HepG2 (cell line): ENCODE measurements at regions not wholly inside any gene's neighbourhood (a gene's known extent, or its start where the extent isn't known, plus 50 kb on each side); places are given as distances from the start of the nearest gene placed in this dataset.

Source experiments
- ARID2 ChIP-seq: sonication (generic); formaldehyde crosslinking; IDR thresholded peaks from 2 replicates; pipeline ENCODE4 v1.8.1; 2022; ENCODE audit warnings: mild to moderate bottlenecking, missing genetic modification reagents, borderline replicate concordance
- ETS1 ChIP-seq: sonication (generic); formaldehyde crosslinking; IDR thresholded peaks from 2 replicates; pipeline ENCODE4 v1.4.0; 2020; ENCODE audit warnings: missing genetic modification reagents
- HNRNPUL1 ChIP-seq: fragments of 200-400 bp; formaldehyde crosslinking; IDR thresholded peaks from 2 replicates; pipeline ENCODE4 v1.6.1; 2017; ENCODE audit warnings: low read depth, mild to moderate bottlenecking, low read length, moderate library complexity
- PATZ1 ChIP-seq: sonication (generic); formaldehyde crosslinking; IDR thresholded peaks from 2 replicates; pipeline ENCODE4 v1.4.0; 2020; ENCODE audit warnings: missing genetic modification reagents
- PHF21A ChIP-seq: sonication (generic); formaldehyde crosslinking; IDR thresholded peaks from 2 replicates; pipeline ENCODE4 v1.5.0; 2020; ENCODE audit warnings: mild to moderate bottlenecking, missing genetic modification reagents
- PPARG ChIP-seq: conservative IDR thresholded peaks from 2 replicates; pipeline ENCODE4 v1.6.1; 2016; ENCODE audit warnings: missing biosample characterization, missing genetic modification reagents
- RELA ChIP-seq: sonication (generic); formaldehyde crosslinking; IDR thresholded peaks from 2 replicates; pipeline ENCODE4 v1.4.0; 2020; ENCODE audit warnings: missing genetic modification reagents
- RFX3 ChIP-seq: IDR thresholded peaks from 2 replicates; pipeline ENCODE4 v1.6.1; 2016; ENCODE audit warnings: missing biosample characterization, missing genetic modification reagents
- RORA ChIP-seq: sonication (generic); formaldehyde crosslinking; IDR thresholded peaks from 2 replicates; pipeline ENCODE4 v1.5.0; 2020; ENCODE audit warnings: mild to moderate bottlenecking, missing genetic modification reagents, moderate library complexity
- SKI ChIP-seq: fragments of 450-650 bp; IDR thresholded peaks from one replicate; pipeline ENCODE4 v1.6.1; 2018; ENCODE audit warnings: mild to moderate bottlenecking; ENCODE audit not compliant: partially characterized antibody
- SMARCE1 ChIP-seq: fragments of 450-650 bp; IDR thresholded peaks from 2 replicates; pipeline ENCODE4 v1.6.1; 2017; ENCODE audit warnings: borderline replicate concordance
- TSC22D2 ChIP-seq: sonication (generic); formaldehyde crosslinking; IDR thresholded peaks from 2 replicates; pipeline ENCODE4 v1.5.1; 2020; ENCODE audit warnings: missing genetic modification reagents, mild to moderate bottlenecking, borderline replicate concordance
- ZBTB43 ChIP-seq: sonication (generic); formaldehyde crosslinking; conservative IDR thresholded peaks from 2 replicates; pipeline ENCODE4 v1.4.0; 2020; ENCODE audit warnings: missing genetic modification reagents
- ZFP62 ChIP-seq: sonication (generic); formaldehyde crosslinking; IDR thresholded peaks from 2 replicates; pipeline ENCODE4 v1.4.0; 2020; ENCODE audit warnings: missing genetic modification reagents
- ZNF446 ChIP-seq: sonication (generic); formaldehyde crosslinking; IDR thresholded peaks from 2 replicates; pipeline ENCODE4 v1.5.0; 2020; ENCODE audit warnings: mild to moderate bottlenecking, missing genetic modification reagents
- ZNF451 ChIP-seq: sonication (generic); formaldehyde crosslinking; IDR thresholded peaks from 2 replicates; pipeline ENCODE4 v1.5.0; 2020; ENCODE audit warnings: mild to moderate bottlenecking, missing genetic modification reagents
- ZSCAN31 ChIP-seq: sonication (generic); formaldehyde crosslinking; IDR thresholded peaks from 2 replicates; pipeline ENCODE4 v1.5.0; 2020; ENCODE audit warnings: low read depth, mild to moderate bottlenecking, missing genetic modification reagents
- TF ChIP-seq, protein P1 (sequence below): sonication (generic); formaldehyde crosslinking; IDR thresholded peaks from 2 replicates; pipeline ENCODE4 v1.4.0; 2020; ENCODE audit warnings: mild to moderate bottlenecking, missing genetic modification reagents
- TF ChIP-seq, protein P2 (sequence below): sonication (generic); formaldehyde crosslinking; conservative IDR thresholded peaks from 2 replicates; pipeline ENCODE4 v1.4.0; 2020; ENCODE audit warnings: missing genetic modification reagents
- TF ChIP-seq, protein P3 (sequence below): sonication (generic); formaldehyde crosslinking; IDR thresholded peaks from 2 replicates; pipeline ENCODE4 v1.4.0; 2020; ENCODE audit warnings: missing genetic modification reagents

DNA sequence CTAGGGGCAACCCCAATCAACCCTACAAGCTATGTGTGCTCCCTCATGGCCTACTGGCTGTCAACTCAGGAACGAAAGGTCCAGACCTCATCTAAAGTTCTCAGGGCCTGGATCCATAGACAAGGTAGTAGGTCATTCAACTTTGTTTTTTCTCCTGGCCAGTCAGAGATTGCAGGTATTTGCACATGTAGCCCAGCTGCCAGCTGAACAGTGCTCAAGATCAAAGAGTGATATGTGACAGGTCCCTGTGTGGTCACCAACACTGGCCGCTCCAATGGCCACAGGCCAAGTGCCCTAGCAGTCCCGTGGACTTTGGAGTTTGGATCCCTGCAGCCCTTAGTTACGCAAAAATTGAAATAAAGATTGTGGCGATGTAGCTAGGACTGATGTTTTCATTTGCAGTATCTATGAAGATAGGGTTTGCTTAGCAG, 60.6 kb upstream of the ATXN1 start (continued):
- TF ChIP-seq PATZ1 (CRISPR knock-in tag) (peak; percentile 80), TSC22D2 (CRISPR knock-in tag) (peak; percentile 80; the same call in 1 of the 2 replicates), ZFP62 (CRISPR knock-in tag) (no peak), RELA (CRISPR knock-in tag) (no peak; the same call in 1 of the 2 replicates), PHF21A (CRISPR knock-in tag) (peak; percentile 99), HNRNPUL1 (no peak), PPARG (CRISPR knock-in tag) (peak; percentile 93), ZSCAN31 (CRISPR knock-in tag) (peak; percentile 72; the same call in 1 of the 2 replicates), ETS1 (CRISPR knock-in tag) (no peak), ZNF451 (CRISPR knock-in tag) (peak; percentile 82), ZBTB43 (CRISPR knock-in tag) (peak; percentile 97), ZNF446 (CRISPR knock-in tag) (0 out of 2 replicates have a peak, but pooled peaks have one; percentile 33), RORA (CRISPR knock-in tag) (0 out of 2 replicates have a peak, but pooled peaks have one; percentile 45), SKI (peak; percentile 96), RFX3 (CRISPR knock-in tag) (peak; percentile 50), SMARCE1 (no peak), ARID2 (CRISPR knock-in tag) (peak; percentile 50; the same call in 1 of the 2 replicates)
- TF ChIP-seq, protein P1, sequence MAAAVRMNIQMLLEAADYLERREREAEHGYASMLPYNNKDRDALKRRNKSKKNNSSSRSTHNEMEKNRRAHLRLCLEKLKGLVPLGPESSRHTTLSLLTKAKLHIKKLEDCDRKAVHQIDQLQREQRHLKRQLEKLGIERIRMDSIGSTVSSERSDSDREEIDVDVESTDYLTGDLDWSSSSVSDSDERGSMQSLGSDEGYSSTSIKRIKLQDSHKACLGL (CRISPR knock-in tag) = 0 out of 2 replicates have a peak, but pooled peaks have one; percentile 47
- TF ChIP-seq, protein P2, sequence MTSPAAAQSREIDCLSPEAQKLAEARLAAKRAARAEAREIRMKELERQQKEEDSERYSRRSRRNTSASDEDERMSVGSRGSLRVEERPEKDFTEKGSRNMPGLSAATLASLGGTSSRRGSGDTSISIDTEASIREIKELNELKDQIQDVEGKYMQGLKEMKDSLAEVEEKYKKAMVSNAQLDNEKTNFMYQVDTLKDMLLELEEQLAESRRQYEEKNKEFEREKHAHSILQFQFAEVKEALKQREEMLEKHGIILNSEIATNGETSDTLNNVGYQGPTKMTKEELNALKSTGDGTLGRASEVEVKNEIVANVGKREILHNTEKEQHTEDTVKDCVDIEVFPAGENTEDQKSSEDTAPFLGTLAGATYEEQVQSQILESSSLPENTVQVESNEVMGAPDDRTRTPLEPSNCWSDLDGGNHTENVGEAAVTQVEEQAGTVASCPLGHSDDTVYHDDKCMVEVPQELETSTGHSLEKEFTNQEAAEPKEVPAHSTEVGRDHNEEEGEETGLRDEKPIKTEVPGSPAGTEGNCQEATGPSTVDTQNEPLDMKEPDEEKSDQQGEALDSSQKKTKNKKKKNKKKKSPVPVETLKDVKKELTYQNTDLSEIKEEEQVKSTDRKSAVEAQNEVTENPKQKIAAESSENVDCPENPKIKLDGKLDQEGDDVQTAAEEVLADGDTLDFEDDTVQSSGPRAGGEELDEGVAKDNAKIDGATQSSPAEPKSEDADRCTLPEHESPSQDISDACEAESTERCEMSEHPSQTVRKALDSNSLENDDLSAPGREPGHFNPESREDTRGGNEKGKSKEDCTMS = peak; percentile 55; the same call in 1 of the 2 replicates
- TF ChIP-seq, protein P3, sequence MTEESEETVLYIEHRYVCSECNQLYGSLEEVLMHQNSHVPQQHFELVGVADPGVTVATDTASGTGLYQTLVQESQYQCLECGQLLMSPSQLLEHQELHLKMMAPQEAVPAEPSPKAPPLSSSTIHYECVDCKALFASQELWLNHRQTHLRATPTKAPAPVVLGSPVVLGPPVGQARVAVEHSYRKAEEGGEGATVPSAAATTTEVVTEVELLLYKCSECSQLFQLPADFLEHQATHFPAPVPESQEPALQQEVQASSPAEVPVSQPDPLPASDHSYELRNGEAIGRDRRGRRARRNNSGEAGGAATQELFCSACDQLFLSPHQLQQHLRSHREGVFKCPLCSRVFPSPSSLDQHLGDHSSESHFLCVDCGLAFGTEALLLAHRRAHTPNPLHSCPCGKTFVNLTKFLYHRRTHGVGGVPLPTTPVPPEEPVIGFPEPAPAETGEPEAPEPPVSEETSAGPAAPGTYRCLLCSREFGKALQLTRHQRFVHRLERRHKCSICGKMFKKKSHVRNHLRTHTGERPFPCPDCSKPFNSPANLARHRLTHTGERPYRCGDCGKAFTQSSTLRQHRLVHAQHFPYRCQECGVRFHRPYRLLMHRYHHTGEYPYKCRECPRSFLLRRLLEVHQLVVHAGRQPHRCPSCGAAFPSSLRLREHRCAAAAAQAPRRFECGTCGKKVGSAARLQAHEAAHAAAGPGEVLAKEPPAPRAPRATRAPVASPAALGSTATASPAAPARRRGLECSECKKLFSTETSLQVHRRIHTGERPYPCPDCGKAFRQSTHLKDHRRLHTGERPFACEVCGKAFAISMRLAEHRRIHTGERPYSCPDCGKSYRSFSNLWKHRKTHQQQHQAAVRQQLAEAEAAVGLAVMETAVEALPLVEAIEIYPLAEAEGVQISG (CRISPR knock-in tag) = peak; percentile 89
